H54 (cell line): ENCODE measurements at regions not wholly inside any gene's neighbourhood (a gene's known extent, or its start where the extent isn't known, plus 50 kb on each side); places are given as distances from the start of the nearest gene placed in this dataset.
"Not testable (repeated sequence)": the region's sequence is repeated elsewhere in the genome, so short reads cannot be mapped to it uniquely, and the experiment has no call there.

Experiments
- DNase-seq: peaks from one replicate; pipeline ENCODE4 v3.0.0; 2011; ENCODE audit warnings: low spot score, mixed read lengths; ENCODE audit not compliant: insufficient read length
- FAIRE-seq: peaks from 3 replicates; lab custom pipeline; 2011; peaks lifted over from hg19 to GRCh38; lab: Jason Lieb, UNC
- POLR2A ChIP-seq: IDR thresholded peaks from 2 replicates; pipeline ENCODE4 v1.6.1; 2011; ENCODE audit warnings: low read depth, mild to moderate bottlenecking, low read length

GRCh38 chr14:96717116-96717515 is 80.1 kb upstream of the VRK1 start:
- DNase-seq (no peak), FAIRE-seq (no peak)
- no peak for TF ChIP-seq POLR2A

DNA sequence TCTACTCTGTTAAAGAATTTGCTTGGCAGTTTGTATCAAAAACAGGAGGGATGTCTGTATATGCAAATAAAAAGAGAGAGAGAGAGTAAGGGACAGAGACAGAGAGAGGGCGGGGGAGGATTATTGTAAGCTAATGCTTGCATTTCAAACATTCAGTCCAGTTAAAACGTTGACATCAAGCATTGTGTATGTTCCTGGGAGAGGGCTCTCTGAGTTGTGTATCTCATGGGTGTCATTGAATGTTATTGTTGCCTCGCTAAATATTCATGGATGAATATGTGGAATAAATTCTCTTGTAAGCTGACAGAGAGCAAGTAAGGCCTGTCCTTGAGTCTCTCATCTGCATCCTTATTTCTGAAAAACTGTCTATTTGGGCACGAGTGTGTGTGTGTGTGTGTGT is 78.8 kb upstream of the VRK1 start:
- DNase-seq, result no peak
- TF ChIP-seq POLR2A, result no peak

GRCh38 chr14:96720702-96721101 is 76.5 kb upstream of the VRK1 start:
- FAIRE-seq, DNase-seq: not testable (repeated sequence)

More for the DNA sequence above, 78.8 kb upstream of the VRK1 start:
- FAIRE-seq, result no peak

DNA sequence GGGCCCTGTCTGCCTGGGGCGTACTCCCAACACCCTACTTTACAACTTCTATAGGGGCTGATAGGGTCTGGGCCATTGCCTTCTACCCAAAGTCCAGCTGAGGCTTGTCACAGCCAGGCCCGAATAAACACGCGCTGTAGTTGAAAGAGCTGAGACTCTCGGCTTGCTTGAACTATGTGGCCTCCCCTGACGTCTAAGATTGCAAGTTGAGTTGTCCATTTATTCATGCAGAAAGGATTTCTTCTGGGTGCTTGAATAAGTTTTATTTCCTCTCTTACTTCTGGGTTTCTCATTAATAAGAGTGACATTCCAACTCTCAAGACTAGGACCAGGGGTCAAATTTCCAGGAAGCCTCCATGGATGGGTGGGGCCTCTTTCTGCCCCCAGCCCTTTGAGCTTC is 74.4 kb upstream of the VRK1 start:
- DNase-seq, result no peak
- FAIRE-seq, result no peak
- no peak for TF ChIP-seq POLR2A

- DNase-seq, result no peak
- FAIRE-seq, result no peak
- no peak for TF ChIP-seq POLR2A
These were observed 73.2 kb upstream of the VRK1 start for GRCh38 chr14:96723946-96724345.

DNA sequence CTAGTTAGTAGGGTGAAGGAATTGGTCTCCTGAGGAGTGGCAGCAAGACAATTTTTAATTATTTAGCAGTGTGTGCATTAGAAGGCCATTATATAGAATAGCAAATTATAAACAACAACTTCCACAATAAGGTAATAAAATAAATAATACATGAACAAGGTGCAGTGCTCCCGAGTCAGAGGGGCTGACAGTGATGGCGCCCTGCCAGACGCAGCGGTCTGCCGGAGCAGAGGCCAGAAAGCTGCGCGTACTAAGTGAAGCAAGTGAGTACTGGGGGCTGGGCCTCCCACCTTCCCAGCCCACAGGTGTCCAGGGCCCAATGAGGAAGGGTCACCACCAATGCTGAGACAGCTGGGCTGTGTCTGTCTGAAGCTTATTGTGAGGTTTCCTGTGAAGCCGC is 72.0 kb upstream of the VRK1 start:
- FAIRE-seq, result no peak
- TF ChIP-seq POLR2A, result no peak
- no peak for DNase-seq

DNA sequence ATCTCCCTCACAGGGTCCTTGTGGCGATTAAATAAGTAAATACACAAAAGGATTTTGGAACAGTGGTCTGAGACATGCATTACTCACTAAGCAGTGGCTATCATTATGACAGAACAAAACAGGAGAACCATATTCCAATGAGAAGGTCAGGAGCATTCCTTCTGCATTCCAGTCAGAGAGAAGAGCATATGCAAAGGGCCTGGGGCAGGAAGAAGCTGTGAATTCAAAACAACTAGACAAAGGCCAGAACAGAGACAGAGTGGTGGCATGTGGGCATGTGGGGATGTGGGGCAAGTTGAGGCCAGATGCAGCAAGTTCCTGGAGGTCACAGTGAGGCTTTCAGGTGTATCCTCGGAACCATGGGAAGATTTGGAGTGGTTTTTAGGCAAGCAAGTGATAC is 70.1 kb upstream of the VRK1 start:
- no peak for FAIRE-seq

DNA sequence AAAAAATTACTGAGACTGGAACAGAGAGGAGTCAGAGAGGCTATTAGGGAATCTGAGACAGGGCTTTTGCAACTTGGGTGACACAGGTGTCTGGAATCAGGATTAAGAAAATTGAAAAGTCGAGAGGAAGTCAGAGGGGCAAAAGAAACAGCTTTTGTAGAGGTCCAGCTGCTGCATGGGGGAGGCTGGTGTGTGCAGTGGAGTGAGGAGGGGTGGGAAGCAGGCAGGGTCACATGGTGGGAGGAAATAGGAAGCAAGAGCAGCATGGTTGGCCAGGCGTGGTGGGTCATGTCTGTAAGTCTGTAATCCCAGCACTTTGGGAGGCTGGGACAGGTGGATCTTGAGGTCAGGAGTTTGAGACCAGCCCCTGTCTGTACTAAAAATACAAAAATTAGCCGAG is 69.7 kb upstream of the VRK1 start:
- no peak for TF ChIP-seq POLR2A
- DNase-seq (no peak), FAIRE-seq (no peak)

More for the DNA sequence above, 70.1 kb upstream of the VRK1 start:
- no peak for DNase-seq
- no peak for TF ChIP-seq POLR2A

GRCh38 chr14:96727980-96728717 is 69.0 kb upstream of the VRK1 start:
- TF ChIP-seq POLR2A, result no peak
- DNase-seq, result no peak
- FAIRE-seq, result no peak

DNA sequence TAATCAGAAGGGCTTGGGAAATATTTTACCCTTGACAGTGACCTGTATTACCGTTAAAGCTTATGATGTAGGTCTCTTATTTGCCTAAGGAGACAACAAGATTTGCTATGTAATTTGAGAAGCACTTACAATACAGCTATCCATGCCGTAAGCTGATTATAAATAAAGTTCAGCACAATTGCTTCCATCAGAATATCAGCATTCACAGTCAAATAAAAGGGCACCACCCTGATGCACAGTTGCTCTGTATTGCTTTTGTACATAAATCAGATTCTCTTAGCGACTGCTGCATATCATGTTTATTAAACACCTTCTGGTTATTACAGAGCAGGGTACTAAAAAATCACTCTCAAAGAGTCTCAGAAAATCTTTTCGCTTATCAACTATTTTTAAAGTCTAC is 67.3 kb upstream of the VRK1 start:
- FAIRE-seq, result no peak
- DNase-seq, result no peak
- TF ChIP-seq POLR2A, result no peak

DNA sequence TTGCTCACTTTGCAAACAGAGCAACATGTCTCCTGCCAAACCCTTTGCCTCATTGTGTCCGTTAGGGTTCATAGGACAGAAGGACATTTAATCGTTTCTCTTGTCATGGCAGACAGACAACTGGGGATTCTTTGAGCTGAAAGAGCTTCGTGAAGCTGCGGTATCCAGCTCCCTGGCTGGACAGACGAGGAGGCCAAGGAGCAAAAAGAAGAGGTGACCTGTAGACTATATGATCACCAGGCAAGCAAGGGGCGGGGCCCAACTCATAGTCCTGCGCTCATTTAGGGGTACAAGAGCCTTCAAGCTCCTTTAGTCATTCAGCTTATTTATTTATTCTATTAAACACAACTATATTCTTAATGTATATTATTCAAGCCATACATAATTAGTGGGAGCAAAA is 66.8 kb upstream of the VRK1 start:
- no peak for DNase-seq
- TF ChIP-seq POLR2A, result no peak
- no peak for FAIRE-seq

DNA sequence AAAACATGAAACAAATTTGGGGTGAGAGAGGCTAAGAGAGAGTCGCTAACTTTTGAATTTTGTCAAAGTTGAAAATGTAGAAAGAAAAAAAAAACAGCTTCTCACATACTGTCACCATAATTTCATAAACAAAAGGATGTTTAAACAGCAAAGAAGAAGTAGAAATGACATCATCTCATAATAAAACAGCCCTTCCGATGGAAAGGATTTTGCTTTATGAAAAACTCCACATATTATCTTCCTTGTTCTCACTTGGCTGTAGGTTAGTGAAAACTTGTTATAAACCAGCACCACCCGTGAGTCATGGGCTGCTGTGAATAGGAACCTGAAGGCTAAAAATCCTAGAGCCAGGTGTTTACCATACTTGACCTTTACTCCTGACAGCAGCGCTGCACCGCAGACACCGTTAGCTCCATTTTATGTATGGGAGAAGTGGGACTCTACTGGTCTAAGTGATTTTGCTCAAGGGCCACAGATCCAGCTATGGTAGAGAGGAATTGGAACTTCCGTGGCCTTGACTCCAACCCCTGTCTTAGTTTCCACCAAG is 63.0 kb upstream of the VRK1 start:
- FAIRE-seq (no peak), DNase-seq (no peak)
- no peak for TF ChIP-seq POLR2A

GRCh38 chr14:96735526-96735925 is 61.7 kb upstream of the VRK1 start:
- no peak for TF ChIP-seq POLR2A
- FAIRE-seq (no peak), DNase-seq (no peak)

DNA sequence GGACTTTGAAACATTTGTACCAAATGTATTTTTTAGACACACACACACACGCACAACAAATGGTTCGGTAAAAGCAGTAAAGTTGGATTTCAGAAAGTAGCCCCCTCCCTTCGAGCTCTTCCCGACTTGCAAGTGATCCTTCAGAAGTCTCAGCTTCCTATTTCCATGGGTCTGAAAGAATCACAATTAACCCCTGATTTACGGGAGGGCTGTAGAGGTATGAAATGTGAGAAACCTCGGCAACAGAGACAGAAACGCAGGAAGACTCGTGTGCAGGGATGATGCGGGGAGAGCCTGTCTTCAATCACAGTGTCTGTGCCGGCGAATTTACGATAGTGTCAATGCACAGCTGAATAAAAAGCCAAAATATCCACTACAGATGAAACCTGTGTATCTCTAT is 60.7 kb upstream of the VRK1 start:
- no peak for DNase-seq
- FAIRE-seq, result no peak
- TF ChIP-seq POLR2A, result no peak

- TF ChIP-seq POLR2A, result no peak
- no peak for FAIRE-seq
These were observed 59.3 kb upstream of the VRK1 start for GRCh38 chr14:96737881-96738280.

More at GRCh38 chr14:96737881-96738280, 59.3 kb upstream of the VRK1 start:
- no peak for DNase-seq
